B cell (primary cell): ENCODE measurements at regions not wholly inside any gene's neighbourhood (a gene's known extent, or its start where the extent isn't known, plus 50 kb on each side); places are given as distances from the start of the nearest gene placed in this dataset.

Source experiments
- ATAC-seq: fragments of 200-7000 bp; cut with Tn5 transposase; one replicate; pipeline ENCODE4 v1.10.0; 2021; ENCODE audit warnings: low read depth, mild to moderate bottlenecking, moderate number of reproducible peaks, moderate library complexity
- CTCF ChIA-PET: fragments of 350-600 bp; sonication (Branson Sonifier 250); formaldehyde crosslinking; loops from one replicate; lab custom pipeline; 2021; ENCODE audit warnings: antibody characterized with exemption, inconsistent platforms; lab: Charles Lee
- POLR2A ChIA-PET: fragments of 350-600 bp; sonication (Branson Sonifier 250); formaldehyde crosslinking; loops from one replicate; lab custom pipeline; 2021; ENCODE audit warnings: antibody characterized with exemption; lab: Charles Lee
- DNase-seq: peaks from one replicate; pipeline ENCODE4 v3.0.0; 2013
- H2AFZ ChIP-seq: 2 replicates; pipeline ENCODE4 v1.6.1; 2012; ENCODE audit warnings: mild to moderate bottlenecking, low read depth, low read length; ENCODE audit not compliant: insufficient read depth, poor library complexity, severe bottlenecking
- H3K27ac ChIP-seq, 2 donors: 1 replicate in 1 of 2; 2 replicates in 1 of 2; pipeline ENCODE4 v1.5.1; 2012 to 2013; ENCODE audit warnings: low read length in 2 of 2, mild to moderate bottlenecking in 2 of 2, moderate library complexity in 1 of 2
- H3K27me3 ChIP-seq, 4 experiments: fragments of 200-600 bp in 1 of 4; sonication (generic) in 1 of 4; replicated peaks in 1 of 4; 1 replicate in 2 of 4; 2 replicates in 2 of 4; pipeline versions ENCODE4 v1.6.1 to v1.7.0; 2013 to 2016; ENCODE audit warnings: low read length in 3 of 4, mild to moderate bottlenecking in 2 of 4, mixed read lengths in 1 of 4, moderate library complexity in 1 of 4; ENCODE audit not compliant: insufficient read depth in 4 of 4, control insufficient read depth in 3 of 4; ENCODE audit errors: control extremely low read depth in 1 of 4
- H3K36me3 ChIP-seq, 2 experiments: replicated peaks in 1 of 2; 1 replicate in 1 of 2; 2 replicates in 1 of 2; pipeline versions ENCODE4 v1.6.1 to v1.7.1; 2013; ENCODE audit warnings: low read length in 1 of 2; ENCODE audit not compliant: insufficient read depth in 2 of 2, control insufficient read depth in 1 of 2; ENCODE audit errors: control extremely low read depth in 1 of 2, extremely low read depth in 1 of 2
- H3K4me1 ChIP-seq, 2 donors: fragments of 200-600 bp in 1 of 2; sonication (generic) in 1 of 2; 1 replicate in 1 of 2; 2 replicates in 1 of 2; pipeline versions ENCODE4 v1.5.1 to v1.6.1; 2013 to 2017; ENCODE audit warnings: low read length in 2 of 2; ENCODE audit not compliant: control insufficient read depth in 2 of 2, insufficient read depth in 2 of 2
- H3K4me2 ChIP-seq: replicated peaks from 2 replicates; pipeline ENCODE3; 2012; ENCODE audit warnings: mild to moderate bottlenecking, low read depth, low read length; ENCODE audit not compliant: poor library complexity, severe bottlenecking
- H3K4me3 ChIP-seq, 5 experiments: fragments of 200-600 bp in 1 of 5; sonication (generic) in 1 of 5; 1 replicate in 3 of 5; 2 replicates in 2 of 5; pipeline versions ENCODE4 v1.5.1 to v1.7.0; 2011 to 2016; ENCODE audit warnings: low read length in 4 of 5, mild to moderate bottlenecking in 4 of 5, low read depth in 2 of 5, control low read depth in 1 of 5, moderate library complexity in 1 of 5; ENCODE audit not compliant: insufficient read depth in 1 of 5; ENCODE audit errors: control extremely low read depth in 1 of 5, extremely low read depth in 1 of 5
- H3K79me2 ChIP-seq: fragments of 200-600 bp; sonication (generic); one replicate; pipeline ENCODE4 v1.6.0; 2016; ENCODE audit warnings: low read length; ENCODE audit not compliant: control insufficient read depth, insufficient read depth
- H3K9ac ChIP-seq: fragments of 200-600 bp; sonication (generic); 2 replicates; pipeline ENCODE4 v1.6.1; 2017; ENCODE audit warnings: mild to moderate bottlenecking, low read length, moderate library complexity
- H3K9me3 ChIP-seq, 3 donors: one replicate each; pipeline versions ENCODE4 v1.6.1 to v1.7.1; 2013; ENCODE audit warnings: low read length in 2 of 3; ENCODE audit not compliant: control insufficient read depth in 2 of 3, insufficient read depth in 1 of 3; ENCODE audit errors: control extremely low read depth in 1 of 3
- H4K20me1 ChIP-seq: 2 replicates; pipeline ENCODE4 v1.6.0; 2012; ENCODE audit warnings: mild to moderate bottlenecking, low read length; ENCODE audit not compliant: insufficient read depth, control insufficient read depth, poor library complexity, severe bottlenecking
- H3K27ac Mint-ChIP-seq: one replicate; pipeline ENCODE4 v1.8.0; 2021; ENCODE audit warnings: mixed read lengths
- H3K27me3 Mint-ChIP-seq: one replicate; pipeline ENCODE4 v1.8.0; 2021; ENCODE audit warnings: mixed read lengths
- H3K4me1 Mint-ChIP-seq: one replicate; pipeline ENCODE4 v1.8.0; 2021; ENCODE audit warnings: mixed read lengths
- H3K4me3 Mint-ChIP-seq: one replicate; pipeline ENCODE4 v1.8.0; 2021; ENCODE audit warnings: mixed read lengths
- H3K9me3 Mint-ChIP-seq: one replicate; pipeline ENCODE4 v1.8.0; 2022; ENCODE audit warnings: mixed read lengths; ENCODE audit not compliant: insufficient read depth
- CTCF ChIP-seq: fragments of 200-600 bp; IDR thresholded peaks from one replicate; pipeline ENCODE4 v1.8.0; 2022; ENCODE audit warnings: antibody characterized with exemption, mild to moderate bottlenecking
- EZH2 ChIP-seq: IDR thresholded peaks from 2 replicates; pipeline ENCODE4 v1.6.1; 2012; ENCODE audit warnings: borderline replicate concordance, low read depth, mild to moderate bottlenecking, moderate library complexity, low read length; ENCODE audit not compliant: insufficient read depth, poor library complexity, severe bottlenecking
- WGBS: methylation state at CpG from one replicate; pipeline ENCODE4 v1.1.5; 2013; ENCODE audit warnings: missing lambda C conversion rate; ENCODE audit not compliant: insufficient coverage; 5-methylcytosine and 5-hydroxymethylcytosine counted together
- intact Hi-C: fragments of 100-400 bp; cut with micrococcal nuclease; formaldehyde crosslinking; loops from one replicate; pipeline ENCODE4 v1.10.0; 2022

GRCh38 chr16:74045513-74045912 is 251.1 kb upstream of the PSMD7 start:
- no peaks in the 10 kb centered on the region for H3K27me3 ChIP-seq
- DNase-seq, result no peak
- no peak overlapping the region for H2AFZ ChIP-seq
- ATAC-seq, result no peak
- Mint-ChIP-seq H3K4me3 (no peak overlapping the region), H3K27me3 (no peaks in the 10 kb centered on the region), H3K27ac (no peak overlapping the region), H3K4me1 (no peaks in the 10 kb centered on the region), H3K9me3 (no peaks in the 10 kb centered on the region)
- no peaks in the 10 kb centered on the region for H3K4me1 ChIP-seq
- H3K27ac ChIP-seq, result no peak overlapping the region
- ChIA-PET POLR2A (no interaction called here), CTCF (no interaction called here)
- no peak overlapping the region for H3K4me3 ChIP-seq
- no peaks in the 10 kb centered on the region for H4K20me1 ChIP-seq
- no peaks in the 10 kb centered on the region for H3K79me2 ChIP-seq
- WGBS, result no CpG with 5 or more reads among the region's 3 CpGs
- H3K9ac ChIP-seq, result no peak overlapping the region
- intact Hi-C loops, result no loop called here
- H3K4me2 ChIP-seq, result no peak overlapping the region
- H3K36me3 ChIP-seq, result no peaks in the 10 kb centered on the region
- no peaks in the 10 kb centered on the region for H3K9me3 ChIP-seq
- TF ChIP-seq EZH2, result no peak
- no peak for TF ChIP-seq CTCF

GRCh38 chr16:74035816-74036215 is 260.8 kb upstream of the PSMD7 start:
- H3K27me3 Mint-ChIP-seq, result no peaks in the 10 kb centered on the region
- H3K4me1 ChIP-seq, result no peaks in the 10 kb centered on the region
- H3K27ac ChIP-seq, result no peak overlapping the region
- no peaks in the 10 kb centered on the region for H3K4me1 Mint-ChIP-seq
- CTCF ChIA-PET, result no interaction called here
- no peaks in the 10 kb centered on the region for H3K79me2 ChIP-seq
- H3K4me2 ChIP-seq, result no peak overlapping the region
- intact Hi-C loops, result no loop called here
- H3K4me3 ChIP-seq, result no peak overlapping the region
- TF ChIP-seq EZH2, result no peak
- no peak for TF ChIP-seq CTCF
- no peaks in the 10 kb centered on the region for H3K9me3 ChIP-seq
- no peak overlapping the region for H3K27ac Mint-ChIP-seq
- no peaks in the 10 kb centered on the region for H3K27me3 ChIP-seq
- DNase-seq (no peak), ATAC-seq (no peak)
- WGBS, result no CpG with 5 or more reads among the region's 1 CpG
- H3K4me3 Mint-ChIP-seq, result no peak overlapping the region
- H3K9ac ChIP-seq, result no peak overlapping the region
- POLR2A ChIA-PET, result no interaction called here
- H3K36me3 ChIP-seq, result no peaks in the 10 kb centered on the region
- no peak overlapping the region for H2AFZ ChIP-seq
- H4K20me1 ChIP-seq, result no peaks in the 10 kb centered on the region
- no peaks in the 10 kb centered on the region for H3K9me3 Mint-ChIP-seq
